H9 (cell line): ENCODE measurements at regions not wholly inside any gene's neighbourhood (a gene's known extent, or its start where the extent isn't known, plus 50 kb on each side); places are given as distances from the start of the nearest gene placed in this dataset.

Experiments used
- DNase-seq: peaks from one replicate; pipeline ENCODE4 v3.0.0-alpha.2; 2017
- H2AFZ ChIP-seq: one replicate; pipeline ENCODE4 v1.6.1; 2013; ENCODE audit warnings: mild to moderate bottlenecking, low read length, control low read depth, moderate library complexity
- H2AK5ac ChIP-seq: 2 replicates; pipeline ENCODE4 v1.6.1; 2013; ENCODE audit warnings: low read length, control low read depth, mixed read lengths; ENCODE audit not compliant: insufficient read length
- H2BK120ac ChIP-seq: one replicate; pipeline ENCODE4 v1.6.1; 2013; ENCODE audit warnings: low read depth, mild to moderate bottlenecking, low read length, control low read depth, inconsistent platforms; ENCODE audit not compliant: poor library complexity, severe bottlenecking
- H2BK12ac ChIP-seq: 2 replicates; pipeline ENCODE4 v1.6.1; 2013; ENCODE audit warnings: low read length, control low read depth, mixed read lengths, low read depth; ENCODE audit not compliant: insufficient read length
- H2BK15ac ChIP-seq: 2 replicates; pipeline ENCODE4 v1.6.1; 2013; ENCODE audit warnings: low read depth, low read length, control low read depth
- H2BK20ac ChIP-seq: one replicate; pipeline ENCODE4 v1.6.1; 2013; ENCODE audit warnings: low read depth, mild to moderate bottlenecking, low read length, control low read depth, inconsistent platforms; ENCODE audit not compliant: poor library complexity, severe bottlenecking
- H2BK5ac ChIP-seq: 2 replicates; pipeline ENCODE4 v1.6.1; 2013; ENCODE audit warnings: low read length, control low read depth, mixed read lengths; ENCODE audit not compliant: insufficient read length
- H3K14ac ChIP-seq: 2 replicates; pipeline ENCODE4 v1.6.1; 2013; ENCODE audit warnings: low read length, control low read depth; ENCODE audit not compliant: insufficient read depth
- H3K18ac ChIP-seq: 2 replicates; pipeline ENCODE4 v1.6.1; 2013; ENCODE audit warnings: low read depth, mild to moderate bottlenecking, mixed read lengths, low read length, control low read depth; ENCODE audit not compliant: insufficient read length
- H3K23ac ChIP-seq: 2 replicates; pipeline ENCODE4 v1.6.1; 2013; ENCODE audit warnings: low read length, control low read depth, mixed read lengths, low read depth; ENCODE audit not compliant: insufficient read length
- H3K23me2 ChIP-seq: 2 replicates; pipeline ENCODE4 v1.6.1; 2013; ENCODE audit warnings: low read depth, mild to moderate bottlenecking, mixed read lengths, low read length, control low read depth; ENCODE audit not compliant: insufficient read length, poor library complexity, severe bottlenecking
- H3K27ac ChIP-seq: 2 replicates; pipeline ENCODE4 v1.5.1; 2013; ENCODE audit warnings: low read length, control low read depth, mixed read lengths, low read depth; ENCODE audit not compliant: insufficient read length
- H3K27me3 ChIP-seq: 2 replicates; pipeline ENCODE4 v1.6.1; 2013; ENCODE audit warnings: low read length, control low read depth, inconsistent platforms; ENCODE audit not compliant: insufficient read depth
- H3K4ac ChIP-seq: 2 replicates; pipeline ENCODE4 v1.6.1; 2013; ENCODE audit warnings: low read depth, mild to moderate bottlenecking, control low read depth, inconsistent platforms, low read length, moderate library complexity
- H3K4me1 ChIP-seq: 2 replicates; pipeline ENCODE4 v1.6.1; 2013; ENCODE audit warnings: low read length, control low read depth, inconsistent platforms; ENCODE audit not compliant: insufficient read depth
- H3K4me2 ChIP-seq: 2 replicates; pipeline ENCODE4 v1.6.1; 2013; ENCODE audit warnings: low read length, control low read depth, mixed read lengths; ENCODE audit not compliant: insufficient read length, insufficient read depth
- H3K56ac ChIP-seq: 2 replicates; pipeline ENCODE4 v1.6.1; 2013; ENCODE audit warnings: low read depth, mild to moderate bottlenecking, mixed read lengths, low read length, control low read depth; ENCODE audit not compliant: insufficient read length
- H3K79me1 ChIP-seq: 2 replicates; pipeline ENCODE4 v1.6.1; 2013; ENCODE audit warnings: low read depth, mild to moderate bottlenecking, moderate library complexity, low read length, control low read depth, inconsistent platforms; ENCODE audit not compliant: insufficient read depth, poor library complexity, severe bottlenecking
- H3K79me2 ChIP-seq: 2 replicates; pipeline ENCODE4 v1.6.1; 2013; ENCODE audit warnings: low read length, control low read depth, inconsistent platforms; ENCODE audit not compliant: insufficient read depth
- H3K9ac ChIP-seq: 2 replicates; pipeline ENCODE4 v1.6.1; 2013; ENCODE audit warnings: low read length, control low read depth, mixed read lengths; ENCODE audit not compliant: insufficient read length; ENCODE audit errors: extremely low read depth
- H3K9me3 ChIP-seq: one replicate; pipeline ENCODE4 v1.6.1; 2013; ENCODE audit warnings: low read depth, low read length, inconsistent platforms; ENCODE audit not compliant: control insufficient read depth
- H3T11ph ChIP-seq: one replicate; pipeline ENCODE4 v1.6.1; 2013; ENCODE audit warnings: mild to moderate bottlenecking, low read length, control low read depth, inconsistent platforms
- H4K20me1 ChIP-seq: one replicate; pipeline ENCODE4 v1.6.1; 2013; ENCODE audit not compliant: control insufficient read depth, insufficient read length, insufficient read depth
- H4K5ac ChIP-seq: 2 replicates; pipeline ENCODE4 v1.6.1; 2013; ENCODE audit warnings: low read depth, mild to moderate bottlenecking, mixed read lengths, low read length, control low read depth; ENCODE audit not compliant: insufficient read length
- H4K8ac ChIP-seq: replicated peaks from 2 replicates; pipeline ENCODE4 v1.6.1; 2013; ENCODE audit warnings: low read length, control low read depth, mixed read lengths, low read depth; ENCODE audit not compliant: insufficient read length
- H4K91ac ChIP-seq: 2 replicates; pipeline ENCODE4 v1.6.1; 2013; ENCODE audit warnings: low read depth, mild to moderate bottlenecking, moderate library complexity, mixed read lengths, low read length, control low read depth; ENCODE audit not compliant: insufficient read length
- H3K27ac Mint-ChIP-seq, 3 experiments: 2 replicates in 2 of 3; 3 replicates in 1 of 3; pipeline ENCODE4 v1.8.0; 2020 to 2021; ENCODE audit warnings: mixed read lengths in 3 of 3, mild to moderate bottlenecking in 1 of 3, moderate library complexity in 1 of 3
- H3K27me3 Mint-ChIP-seq: 2 replicates; pipeline ENCODE4 v1.8.0; 2021; ENCODE audit warnings: low read depth, mild to moderate bottlenecking, moderate library complexity, mixed read lengths
- H3K36me3 Mint-ChIP-seq, 3 experiments: 2 replicates in 2 of 3; 3 replicates in 1 of 3; pipeline ENCODE4 v1.8.0; 2020 to 2021; ENCODE audit warnings: low read depth in 3 of 3, mixed read lengths in 3 of 3; ENCODE audit not compliant: insufficient read depth in 1 of 3
- H3K4me1 Mint-ChIP-seq, 2 experiments: 2 replicates each; pipeline ENCODE4 v1.8.0; 2020; ENCODE audit warnings: mixed read lengths in 2 of 2
- H3K4me3 Mint-ChIP-seq, 2 experiments: 2 replicates in 1 of 2; 3 replicates in 1 of 2; pipeline ENCODE4 v1.8.0; 2020 to 2021; ENCODE audit warnings: mild to moderate bottlenecking in 2 of 2, mixed read lengths in 2 of 2, moderate library complexity in 1 of 2
- H3K9me3 Mint-ChIP-seq, 2 experiments: 2 replicates in 1 of 2; 3 replicates in 1 of 2; pipeline ENCODE4 v1.8.0; 2020; ENCODE audit warnings: mild to moderate bottlenecking in 2 of 2, mixed read lengths in 2 of 2, moderate library complexity in 1 of 2
- WGBS: extraction: QIAGEN DNeasy Blood & Tissue Kit; methylation state at CpG from one replicate; pipeline ENCODE4 v1.1.7; 2013; ENCODE audit warnings: missing lambda C conversion rate, low lambda C conversion rate, mixed read lengths; ENCODE audit not compliant: insufficient read length; ENCODE audit errors: extremely low coverage; 5-methylcytosine and 5-hydroxymethylcytosine counted together
- TF ChIP-seq, protein P1 (sequence below): fragments of 200-600 bp; sonication (generic); conservative IDR thresholded peaks from 3 replicates; pipeline ENCODE4 v1.8.0; 2021; ENCODE audit warnings: antibody characterized with exemption, mild to moderate bottlenecking

DNA sequence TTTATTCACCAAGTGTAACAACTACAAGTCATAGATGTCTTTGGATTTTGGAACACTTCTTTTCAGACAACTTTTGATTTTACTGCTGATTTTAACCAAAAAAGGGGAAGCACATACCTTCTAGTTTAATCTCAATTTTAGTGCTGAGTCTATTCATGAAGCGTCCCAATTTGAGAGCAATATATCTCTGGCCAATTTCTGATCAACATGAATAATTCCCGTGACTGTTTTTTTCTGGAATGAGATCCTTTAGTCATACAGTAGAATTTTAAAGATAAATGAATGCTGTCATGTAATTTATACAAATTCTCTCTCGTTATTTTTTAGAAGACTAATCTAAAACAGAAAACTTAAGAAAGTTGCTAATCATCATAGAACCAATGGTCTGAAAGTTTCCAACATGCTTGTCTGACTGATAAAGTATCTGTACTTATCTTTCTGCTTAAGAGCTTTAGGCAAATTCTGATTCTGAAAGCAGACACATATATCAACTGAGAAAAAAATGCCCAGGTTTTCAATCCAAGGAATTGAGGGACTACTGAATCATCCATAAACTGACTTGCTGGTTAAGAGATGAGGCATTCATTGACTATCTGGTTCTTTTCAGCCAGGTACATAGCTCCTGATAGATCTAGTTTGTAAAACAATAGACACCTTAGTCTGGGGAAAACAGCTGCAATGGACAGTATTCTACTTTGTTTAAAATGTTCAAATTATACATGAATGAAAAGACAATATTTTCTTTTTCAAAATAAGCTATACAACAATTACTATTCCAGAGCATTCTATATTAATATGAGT, 657.5 kb downstream of the RFPL4B start:
- Histone ChIP-seq H4K20me1 (no peaks in the 10 kb centered on the region), H3K79me1 (no peaks in the 10 kb centered on the region), H2BK15ac (no peak overlapping the region), H2BK20ac (no peak overlapping the region), H3K23me2 (no peaks in the 10 kb centered on the region), H3T11ph (no peak overlapping the region), H4K8ac (no peak overlapping the region), H3K4ac (no peak overlapping the region), H4K5ac (no peak overlapping the region), H3K4me1 (no peaks in the 10 kb centered on the region; the same call in 1 of the 2 replicates), H2AFZ (no peak overlapping the region), H3K9me3 (no peaks in the 10 kb centered on the region), H3K9ac (no peak overlapping the region), H3K27ac (no peak overlapping the region), H3K18ac (no peak overlapping the region), H2BK12ac (no peak overlapping the region), H3K56ac (no peak overlapping the region), H3K4me2 (no peak overlapping the region), H2BK5ac (no peak overlapping the region), H4K91ac (no peak overlapping the region), H2BK120ac (no peak overlapping the region), H3K79me2 (no peaks in the 10 kb centered on the region), H3K27me3 (no peaks in the 10 kb centered on the region), H2AK5ac (no peak overlapping the region), H3K14ac (no peak overlapping the region), H3K23ac (no peak overlapping the region)
- DNase-seq = no peak
- H3K4me1 Mint-ChIP-seq = peaks cover 18 to 19% of the 10 kb centered on the region in 2 experiments
- no CpG with 5 or more reads among the region's 3 CpGs for WGBS
- TF ChIP-seq, protein P1, sequence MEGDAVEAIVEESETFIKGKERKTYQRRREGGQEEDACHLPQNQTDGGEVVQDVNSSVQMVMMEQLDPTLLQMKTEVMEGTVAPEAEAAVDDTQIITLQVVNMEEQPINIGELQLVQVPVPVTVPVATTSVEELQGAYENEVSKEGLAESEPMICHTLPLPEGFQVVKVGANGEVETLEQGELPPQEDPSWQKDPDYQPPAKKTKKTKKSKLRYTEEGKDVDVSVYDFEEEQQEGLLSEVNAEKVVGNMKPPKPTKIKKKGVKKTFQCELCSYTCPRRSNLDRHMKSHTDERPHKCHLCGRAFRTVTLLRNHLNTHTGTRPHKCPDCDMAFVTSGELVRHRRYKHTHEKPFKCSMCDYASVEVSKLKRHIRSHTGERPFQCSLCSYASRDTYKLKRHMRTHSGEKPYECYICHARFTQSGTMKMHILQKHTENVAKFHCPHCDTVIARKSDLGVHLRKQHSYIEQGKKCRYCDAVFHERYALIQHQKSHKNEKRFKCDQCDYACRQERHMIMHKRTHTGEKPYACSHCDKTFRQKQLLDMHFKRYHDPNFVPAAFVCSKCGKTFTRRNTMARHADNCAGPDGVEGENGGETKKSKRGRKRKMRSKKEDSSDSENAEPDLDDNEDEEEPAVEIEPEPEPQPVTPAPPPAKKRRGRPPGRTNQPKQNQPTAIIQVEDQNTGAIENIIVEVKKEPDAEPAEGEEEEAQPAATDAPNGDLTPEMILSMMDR = no peak
- no peak overlapping the region; a peak in 1 of 5 replicates for H3K4me3 Mint-ChIP-seq
- peak overlapping the region; percentile 55 to 93 (median 88); a peak in 5 of 7 replicates for H3K27ac Mint-ChIP-seq
- H3K36me3 Mint-ChIP-seq = no peaks in the 10 kb centered on the region; a peak in 1 of 7 replicates
- H3K9me3 Mint-ChIP-seq = no peaks in the 10 kb centered on the region
- no peaks in the 10 kb centered on the region; the same call in 1 of the 2 replicates for H3K27me3 Mint-ChIP-seq
